GM12875 (cell line): ENCODE measurements at regions not wholly inside any gene's neighbourhood (a gene's known extent, or its start where the extent isn't known, plus 50 kb on each side); places are given as distances from the start of the nearest gene placed in this dataset.

Experiments
- H3K4me3 ChIP-seq: one replicate; pipeline ENCODE4 v1.5.1; 2011; ENCODE audit warnings: low read depth, low read length, control low read depth
- CTCF ChIP-seq: IDR thresholded peaks from 2 replicates; pipeline ENCODE4 v1.5.1; 2011; ENCODE audit warnings: low read depth, mild to moderate bottlenecking, control low read depth, inconsistent platforms, low read length, moderate library complexity, borderline replicate concordance; ENCODE audit not compliant: insufficient read depth

DNA sequence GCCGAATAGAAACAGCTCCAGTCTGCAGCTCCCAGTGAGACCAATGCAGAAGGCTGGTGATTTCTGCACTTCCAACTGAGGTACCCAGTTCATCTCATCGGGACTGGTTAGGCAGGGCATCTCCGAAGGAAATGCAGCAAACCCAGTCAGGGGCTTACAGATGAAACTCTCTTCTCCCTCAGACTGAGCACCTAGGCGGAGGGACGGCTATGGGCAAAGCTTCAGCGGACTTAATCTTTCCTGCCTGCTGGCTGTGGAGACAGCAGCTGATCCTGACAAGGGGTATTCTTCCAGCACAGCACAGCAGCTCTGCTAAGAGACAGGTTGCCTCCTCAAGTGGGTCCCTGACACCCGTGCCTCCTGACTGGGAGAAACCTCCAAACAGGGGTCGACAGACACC lies 330.9 kb downstream of the DNAH5 start:
- TF ChIP-seq CTCF, result no peak
- no peak overlapping the region for H3K4me3 ChIP-seq

DNA sequence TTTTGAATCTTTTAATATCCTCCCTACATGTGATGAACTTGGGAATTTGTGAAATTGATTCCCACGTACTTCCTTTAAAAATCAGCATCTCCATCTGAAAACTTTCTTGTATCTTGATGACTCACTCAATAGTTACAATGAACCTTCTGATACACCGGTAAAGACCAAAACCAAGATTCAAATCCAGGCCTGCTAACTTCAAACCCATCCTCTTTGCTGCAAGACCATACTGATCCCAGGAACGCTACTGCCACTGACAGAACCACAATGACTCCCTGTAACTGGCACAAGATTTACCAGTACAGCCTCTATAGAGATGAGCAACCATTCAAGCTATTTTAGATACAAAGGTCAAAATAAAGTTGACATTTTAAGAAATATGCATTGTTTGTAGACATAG lies 332.9 kb downstream of the DNAH5 start:
- TF ChIP-seq CTCF, result no peak
- H3K4me3 ChIP-seq, result no peak overlapping the region

DNA sequence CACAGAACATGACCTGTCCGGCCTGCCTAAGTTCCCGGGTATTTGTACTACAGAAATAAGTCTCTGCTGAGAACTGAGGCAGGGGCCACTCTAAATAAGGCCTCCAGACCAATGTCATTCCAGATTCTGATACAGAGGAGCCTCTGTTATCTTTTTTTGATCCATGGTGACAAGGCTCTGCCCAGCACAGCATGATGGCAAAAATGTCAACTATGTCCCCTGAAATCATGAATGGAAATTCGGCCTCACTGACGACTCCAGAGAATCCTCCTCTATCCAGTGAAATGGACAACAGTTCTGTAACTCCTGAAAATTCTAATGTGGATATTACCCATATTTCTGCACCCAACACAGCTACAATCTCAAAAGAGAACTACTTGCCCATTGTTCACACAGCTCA lies 335.0 kb downstream of the DNAH5 start:
- TF ChIP-seq CTCF, result no peak

GRCh38 chr5:13606051-13606450 lies 338.4 kb downstream of the DNAH5 start:
- no peak for TF ChIP-seq CTCF
- no peak overlapping the region for H3K4me3 ChIP-seq

More for the DNA sequence above, 335.0 kb downstream of the DNAH5 start:
- H3K4me3 ChIP-seq, result no peak overlapping the region

DNA sequence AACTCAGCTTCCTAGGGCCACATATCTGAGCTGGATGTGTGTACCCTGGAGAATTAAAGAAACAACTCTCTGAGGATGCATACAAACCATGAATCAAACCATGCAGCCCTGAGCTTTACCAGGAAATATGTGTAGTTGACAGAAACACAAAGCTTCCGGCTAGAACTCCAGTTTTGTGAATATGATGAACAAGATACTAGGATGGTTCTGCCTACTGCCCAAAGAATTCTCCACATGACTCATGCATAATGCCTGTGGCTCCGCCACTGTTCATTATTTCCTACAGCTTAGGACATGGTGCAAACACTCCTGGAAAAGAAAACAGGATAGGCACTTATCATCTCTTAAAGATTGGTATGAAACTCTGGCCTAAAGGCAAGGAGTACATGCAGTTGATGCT lies 343.4 kb downstream of the DNAH5 start:
- H3K4me3 ChIP-seq, result no peak overlapping the region
- no peak for TF ChIP-seq CTCF

DNA sequence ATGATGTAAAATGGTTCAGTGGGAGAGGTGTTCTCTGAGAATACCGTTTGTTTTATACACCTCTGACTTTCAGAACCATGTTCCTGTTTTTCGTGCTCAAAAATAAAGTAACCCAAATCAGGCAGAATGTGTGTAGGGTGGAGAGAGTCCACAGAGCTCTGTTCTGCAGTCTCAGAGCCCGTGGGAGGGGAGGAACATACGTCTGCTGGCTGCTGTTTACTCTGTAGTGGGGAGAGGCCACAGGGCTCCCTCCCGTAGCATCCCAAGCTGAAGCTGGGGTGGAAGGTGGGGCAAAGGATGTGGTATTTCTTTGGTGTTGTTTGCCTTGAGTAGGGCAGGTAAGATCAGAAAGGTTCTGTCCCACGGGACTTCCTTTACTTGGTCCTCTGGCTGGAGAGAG lies 348.5 kb downstream of the DNAH5 start:
- TF ChIP-seq CTCF, result no peak
- no peak overlapping the region for H3K4me3 ChIP-seq

DNA sequence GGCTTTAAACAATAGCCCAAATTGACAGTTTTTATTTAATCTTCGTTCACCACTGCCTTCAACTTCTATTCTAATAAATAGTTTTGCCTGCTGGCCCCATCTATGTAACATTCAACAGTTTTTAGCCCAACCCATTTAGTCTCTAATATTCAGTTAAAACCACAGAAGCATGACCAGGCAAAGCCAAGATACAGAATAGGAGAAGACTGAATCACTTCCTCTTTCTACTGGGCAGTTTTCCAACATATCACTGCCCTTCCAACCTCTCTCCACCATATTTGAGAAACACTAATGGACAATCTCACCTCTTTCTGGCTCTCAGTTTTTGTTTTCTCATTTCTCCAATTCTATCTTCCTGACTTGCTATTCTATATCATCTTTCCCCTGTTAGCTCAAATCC lies 352.9 kb downstream of the DNAH5 start:
- no peak for TF ChIP-seq CTCF
- H3K4me3 ChIP-seq, result no peak overlapping the region
